ENCODE measurements at regions not wholly inside any gene's neighbourhood (a gene's known extent, or its start where the extent isn't known, plus 50 kb on each side); places are given as distances from the start of the nearest gene placed in this dataset.
A peak's percentile ranks its signal among the peaks of the same experiment; 100 is the strongest.
"Not testable (repeated sequence)": the region's sequence is repeated elsewhere in the genome, so short reads cannot be mapped to it uniquely, and the experiment has no call there.

- TF ChIP-seq, protein P1, sequence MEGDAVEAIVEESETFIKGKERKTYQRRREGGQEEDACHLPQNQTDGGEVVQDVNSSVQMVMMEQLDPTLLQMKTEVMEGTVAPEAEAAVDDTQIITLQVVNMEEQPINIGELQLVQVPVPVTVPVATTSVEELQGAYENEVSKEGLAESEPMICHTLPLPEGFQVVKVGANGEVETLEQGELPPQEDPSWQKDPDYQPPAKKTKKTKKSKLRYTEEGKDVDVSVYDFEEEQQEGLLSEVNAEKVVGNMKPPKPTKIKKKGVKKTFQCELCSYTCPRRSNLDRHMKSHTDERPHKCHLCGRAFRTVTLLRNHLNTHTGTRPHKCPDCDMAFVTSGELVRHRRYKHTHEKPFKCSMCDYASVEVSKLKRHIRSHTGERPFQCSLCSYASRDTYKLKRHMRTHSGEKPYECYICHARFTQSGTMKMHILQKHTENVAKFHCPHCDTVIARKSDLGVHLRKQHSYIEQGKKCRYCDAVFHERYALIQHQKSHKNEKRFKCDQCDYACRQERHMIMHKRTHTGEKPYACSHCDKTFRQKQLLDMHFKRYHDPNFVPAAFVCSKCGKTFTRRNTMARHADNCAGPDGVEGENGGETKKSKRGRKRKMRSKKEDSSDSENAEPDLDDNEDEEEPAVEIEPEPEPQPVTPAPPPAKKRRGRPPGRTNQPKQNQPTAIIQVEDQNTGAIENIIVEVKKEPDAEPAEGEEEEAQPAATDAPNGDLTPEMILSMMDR (IDR thresholded peaks at IDR 0.05; ENCODE audit: unreplicated experiment in 3 of 3): no peak
- peaks cover 4% of the 10 kb centered on the region for H3K4me1 Mint-ChIP-seq
- peaks cover 10% of the 10 kb centered on the region for H3K27me3 Mint-ChIP-seq (ENCODE audit: low read depth)
- H3K9me3 Mint-ChIP-seq: no peaks in the 10 kb centered on the region
- H3K36me3 Mint-ChIP-seq (ENCODE audit: low read depth): no peaks in the 10 kb centered on the region
- H3K27ac Mint-ChIP-seq: no peak overlapping the region
- peak overlapping the region; percentile 38 to 77 (median 49) for H3K4me3 Mint-ChIP-seq
Measured at GRCh38 chr6:51213811-51214210, 395.1 kb downstream of the TFAP2B start.

DNA sequence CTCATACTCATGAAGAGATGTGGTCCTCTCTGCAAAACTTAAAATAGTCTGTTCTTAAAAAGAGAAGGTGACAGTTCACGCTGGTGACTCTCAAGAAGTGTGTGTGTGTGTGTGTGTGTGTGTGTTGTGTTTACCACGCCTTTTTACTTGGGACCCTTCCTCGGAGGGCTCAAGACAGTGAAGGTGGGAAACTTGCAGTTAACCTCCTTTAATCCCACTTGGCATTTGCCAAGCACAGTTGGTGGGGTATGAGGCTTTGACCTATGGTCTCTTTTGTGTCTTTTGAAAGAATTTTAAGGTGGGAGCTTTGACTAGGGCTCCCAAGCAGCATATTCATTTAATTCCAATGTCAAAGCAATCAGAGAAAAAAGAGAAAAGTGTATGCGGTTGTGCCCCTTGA is 395.8 kb downstream of the TFAP2B start:
- peak overlapping the region; percentile 38 to 77 (median 49) for H3K4me3 Mint-ChIP-seq
- no peaks in the 10 kb centered on the region for H3K36me3 Mint-ChIP-seq (ENCODE audit: low read depth)
- peaks cover 4% of the 10 kb centered on the region for H3K4me1 Mint-ChIP-seq
- no peaks in the 10 kb centered on the region for H3K9me3 Mint-ChIP-seq
- peaks cover 10% of the 10 kb centered on the region for H3K27me3 Mint-ChIP-seq (ENCODE audit: low read depth)
- H3K27ac Mint-ChIP-seq: no peak overlapping the region
- TF ChIP-seq, protein P1 (IDR thresholded peaks at IDR 0.05; ENCODE audit: unreplicated experiment in 3 of 3): no peak

DNA sequence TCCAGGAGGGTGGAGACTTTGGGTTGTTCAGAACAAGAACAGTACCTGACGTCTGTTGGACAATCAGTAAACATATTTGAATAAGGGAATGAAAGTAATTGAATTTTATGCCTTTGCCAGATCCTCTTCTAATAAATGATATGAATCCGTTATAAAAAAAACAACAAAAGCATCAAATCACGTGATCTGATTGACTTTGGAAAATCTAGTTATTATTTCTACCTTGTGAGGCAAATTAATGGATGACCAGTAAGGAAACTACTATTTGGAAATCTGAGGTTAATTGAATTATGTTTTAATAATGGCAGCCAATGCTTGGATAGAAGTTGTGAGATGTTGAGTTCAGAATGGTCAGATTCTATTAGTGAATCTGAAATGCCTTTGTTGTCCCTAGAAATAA is 399.5 kb downstream of the TFAP2B start:
- TF ChIP-seq, protein P1 (IDR thresholded peaks at IDR 0.05; ENCODE audit: unreplicated experiment in 3 of 3): no peak
- H3K4me3 Mint-ChIP-seq: no peak overlapping the region
- H3K9me3 Mint-ChIP-seq: no peaks in the 10 kb centered on the region
- no peak overlapping the region for H3K27ac Mint-ChIP-seq
- H3K36me3 Mint-ChIP-seq (ENCODE audit: low read depth): no peaks in the 10 kb centered on the region
- H3K4me1 Mint-ChIP-seq: peaks cover 4% of the 10 kb centered on the region
- H3K27me3 Mint-ChIP-seq (ENCODE audit: low read depth): peaks cover 10% of the 10 kb centered on the region

- not testable (repeated sequence) for H3K27ac Mint-ChIP-seq; H3K4me3 Mint-ChIP-seq; H3K36me3 Mint-ChIP-seq (ENCODE audit: low read depth); H3K4me1 Mint-ChIP-seq; H3K27me3 Mint-ChIP-seq (ENCODE audit: low read depth)
- H3K9me3 Mint-ChIP-seq: peaks cover 12% of the 10 kb centered on the region
Measured at GRCh38 chr6:51224580-51225240, 406.0 kb downstream of the TFAP2B start.

DNA sequence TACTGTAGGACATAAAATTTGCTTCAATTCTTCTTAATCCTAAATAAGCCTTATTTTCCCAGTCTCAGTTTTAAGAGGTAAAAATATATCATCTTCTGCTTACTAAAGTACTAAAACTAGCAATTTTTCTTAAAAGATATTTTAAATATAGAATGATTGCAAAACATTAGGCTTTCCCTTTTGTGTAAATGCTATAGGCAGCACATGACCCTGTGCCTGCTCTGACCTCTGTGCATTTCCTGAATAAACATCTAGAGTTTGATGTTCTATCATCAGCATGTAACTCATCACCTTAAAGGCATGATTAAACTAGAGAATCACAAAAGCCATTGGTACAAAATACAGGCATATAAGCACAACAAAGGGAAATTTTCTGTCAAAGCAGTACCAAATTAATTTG is 422.7 kb downstream of the TFAP2B start:
- no peaks in the 10 kb centered on the region for H3K9me3 Mint-ChIP-seq
- no peaks in the 10 kb centered on the region for H3K36me3 Mint-ChIP-seq (ENCODE audit: low read depth)
- no peak overlapping the region for H3K4me3 Mint-ChIP-seq
- H3K4me1 Mint-ChIP-seq: no peaks in the 10 kb centered on the region
- H3K27me3 Mint-ChIP-seq (ENCODE audit: low read depth): no peaks in the 10 kb centered on the region
- TF ChIP-seq, protein P1 (IDR thresholded peaks at IDR 0.05; ENCODE audit: unreplicated experiment in 3 of 3): no peak
- no peak overlapping the region for H3K27ac Mint-ChIP-seq

- Mint-ChIP-seq H3K27me3 (ENCODE audit: low read depth) (no peaks in the 10 kb centered on the region), H3K4me3 (no peak overlapping the region), H3K4me1 (no peaks in the 10 kb centered on the region), H3K36me3 (ENCODE audit: low read depth) (no peaks in the 10 kb centered on the region), H3K27ac (no peak overlapping the region), H3K9me3 (no peaks in the 10 kb centered on the region)
- TF ChIP-seq, protein P1 (IDR thresholded peaks at IDR 0.05; ENCODE audit: unreplicated experiment in 3 of 3): no peak
Measured at GRCh38 chr6:51249798-51250197, 431.1 kb downstream of the TFAP2B start.

Data from nephron (organoid).